GM12878 (cell line): ENCODE measurements at regions not wholly inside any gene's neighbourhood (a gene's known extent, or its start where the extent isn't known, plus 50 kb on each side); places are given as distances from the start of the nearest gene placed in this dataset.

ENCODE experiments used
- ATAC-seq: fragments of 200-7000 bp; cut with Tn5 transposase; 3 replicates; pipeline ENCODE4 v1.9.1; 2020; ENCODE audit warnings: mild to moderate bottlenecking, moderate library complexity
- BruUV-seq: library from RNA; stranded (reverse); fragments of 400-500 nt; replicated peaks from 2 replicates; lab custom pipeline; 2021; lab: Mats Ljungman, UMichigan
- CTCF ChIA-PET: fragments of 300-600 bp; sonication (Branson Sonifier 250); formaldehyde crosslinking; extraction: SDS; loops from one replicate; lab custom pipeline; 2021; ENCODE audit warnings: inconsistent platforms; lab: Yijun Ruan, JAX
- POLR2A ChIA-PET: fragments of 350-600 bp; formaldehyde crosslinking; extraction: SDS; loops from one replicate; lab custom pipeline; 2021; ENCODE audit warnings: inconsistent platforms; lab: Charles Lee
- RAD21 ChIA-PET: fragments of 300-600 bp; sonication (Branson Sonifier 250); formaldehyde crosslinking; loops from one replicate; lab custom pipeline; 2023; ENCODE audit warnings: antibody characterized with exemption; ENCODE audit not compliant: unreplicated experiment; lab: Charles Lee
- SMC1A ChIA-PET: fragments of 300-600 bp; sonication (Branson Sonifier 250); formaldehyde crosslinking; loops from one replicate; lab custom pipeline; 2023; ENCODE audit not compliant: unreplicated experiment, uncharacterized antibody; lab: Charles Lee
- DNase-seq: peaks from one replicate; pipeline ENCODE4 v3.0.0-alpha.2; 2011; ENCODE audit warnings: low read depth, low spot score
- FAIRE-seq: peaks from 3 replicates; lab custom pipeline; 2011; peaks lifted over from hg19 to GRCh38; lab: Jason Lieb, UNC
- H2AFZ ChIP-seq: 2 replicates; pipeline ENCODE4 v1.6.0; 2011; ENCODE audit warnings: low read depth, low read length, control low read depth; ENCODE audit not compliant: control insufficient read depth
- H3K27ac ChIP-seq: 2 replicates; pipeline ENCODE4 v1.5.1; 2011; ENCODE audit warnings: control low read depth; ENCODE audit not compliant: control insufficient read depth, insufficient read depth
- H3K27me3 ChIP-seq, 2 experiments: replicated peaks in 1 of 2; 2 replicates each; pipeline versions ENCODE4 v1.6.0 to v1.6.1; 2011; ENCODE audit warnings: low read length in 1 of 2; ENCODE audit not compliant: control insufficient read depth in 2 of 2, insufficient read depth in 2 of 2
- H3K36me3 ChIP-seq, 2 experiments: 2 replicates each; pipeline ENCODE4 v1.5.1; 2011; ENCODE audit warnings: low read length in 1 of 2; ENCODE audit not compliant: control insufficient read depth in 2 of 2, insufficient read depth in 2 of 2
- H3K4me1 ChIP-seq: 2 replicates; pipeline ENCODE4 v1.6.1; 2011; ENCODE audit warnings: mild to moderate bottlenecking, low read length, moderate library complexity, mixed read lengths; ENCODE audit not compliant: control insufficient read depth, insufficient read depth
- H3K4me2 ChIP-seq: 2 replicates; pipeline ENCODE4 v1.6.0; 2011; ENCODE audit warnings: control low read depth; ENCODE audit not compliant: control insufficient read depth, insufficient read depth
- H3K4me3 ChIP-seq: fragments of 200-600 bp; sonication (generic); 2 replicates; pipeline ENCODE4 v1.5.1; 2016
- H3K79me2 ChIP-seq: 2 replicates; pipeline ENCODE4 v1.6.0; 2011; ENCODE audit warnings: low read length; ENCODE audit not compliant: control insufficient read depth, insufficient read depth
- H3K9ac ChIP-seq: 2 replicates; pipeline ENCODE4 v1.8.0; 2011; ENCODE audit warnings: low read length, control low read depth, mixed read lengths; ENCODE audit not compliant: control insufficient read depth, insufficient read depth
- H3K9me3 ChIP-seq: replicated peaks from 3 replicates; pipeline ENCODE4 v1.5.1; 2011; ENCODE audit warnings: mild to moderate bottlenecking, low read length; ENCODE audit not compliant: control insufficient read depth, insufficient read depth
- H4K20me1 ChIP-seq: 2 replicates; pipeline ENCODE4 v1.6.0; 2011; ENCODE audit not compliant: control insufficient read depth, insufficient read depth
- E2F4 ChIP-seq: IDR thresholded peaks from 2 replicates; pipeline ENCODE4 v1.6.1; 2012; ENCODE audit warnings: low read depth, low read length, improper control_type of control experiment
- HDGF ChIP-seq: fragments of 450-650 bp; IDR thresholded peaks from 2 replicates; pipeline ENCODE4 v1.6.1; 2016; ENCODE audit warnings: antibody characterized with exemption
- IKZF1 ChIP-seq: fragments of 450-650 bp; conservative IDR thresholded peaks from 2 replicates; pipeline ENCODE4 v1.6.1; 2017; ENCODE audit warnings: antibody characterized with exemption, mild to moderate bottlenecking
- MTA3 ChIP-seq: IDR thresholded peaks from 2 replicates; pipeline ENCODE4 v1.6.1; 2012; ENCODE audit warnings: low read length, inconsistent platforms, borderline replicate concordance
- MXI1 ChIP-seq: fragments of 150-350 bp; IDR thresholded peaks from 2 replicates; pipeline ENCODE4 v1.6.1; 2011; ENCODE audit warnings: low read depth, mild to moderate bottlenecking, inconsistent platforms, low read length, improper control_type of control experiment
- NBN ChIP-seq: fragments of 450-650 bp; IDR thresholded peaks from 2 replicates; pipeline ENCODE4 v1.6.1; 2016
- NR2C1 ChIP-seq: fragments of 450-650 bp; IDR thresholded peaks from 2 replicates; pipeline ENCODE4 v1.6.1; 2017; ENCODE audit warnings: antibody characterized with exemption, mild to moderate bottlenecking, moderate library complexity
- RFX5 ChIP-seq: IDR thresholded peaks from 2 replicates; pipeline ENCODE4 v1.6.1; 2011; ENCODE audit warnings: low read depth, low read length, improper control_type of control experiment
- SMC3 ChIP-seq: IDR thresholded peaks from 2 replicates; pipeline ENCODE4 v1.6.1; 2011; ENCODE audit warnings: low read length, improper control_type of control experiment, borderline replicate concordance
- SP1 ChIP-seq: IDR thresholded peaks from one replicate; pipeline ENCODE4 v1.6.1; 2011; ENCODE audit warnings: low read depth, low read length
- TCF7 ChIP-seq: IDR thresholded peaks from 2 replicates; pipeline ENCODE4 v1.6.1; 2014; ENCODE audit warnings: antibody characterized with exemption, borderline replicate concordance
- ZNF687 ChIP-seq: fragments of 450-650 bp; IDR thresholded peaks from 2 replicates; pipeline ENCODE4 v1.6.1; 2017; ENCODE audit warnings: mild to moderate bottlenecking, moderate library complexity
- WGBS: methylation state at CpG from one replicate; pipeline ENCODE4 v1.1.6; 2016; ENCODE audit warnings: low lambda C conversion rate; ENCODE audit not compliant: insufficient replicate concordance, insufficient coverage; ENCODE audit errors: missing lambda C conversion rate; 5-methylcytosine and 5-hydroxymethylcytosine counted together
- in situ Hi-C: fragments of 300-500 bp; cut with MboI; formaldehyde crosslinking; loops from 9 replicates; pipeline ENCODE4 v1.14.3; 2018; ENCODE audit warnings: mixed read lengths
- intact Hi-C: fragments of 100-400 bp; cut with micrococcal nuclease; formaldehyde crosslinking; loops from one replicate; pipeline ENCODE4 v1.14.2; 2022; ENCODE audit not compliant: unreplicated experiment

GRCh38 chr3:189084620-189085019 lies 87.2 kb upstream of the TPRG1 start:
- Histone ChIP-seq H2AFZ (no peak overlapping the region), H3K36me3 (no peaks in the 10 kb centered on the region), H3K27ac (no peak overlapping the region), H4K20me1 (no peaks in the 10 kb centered on the region), H3K4me1 (no peaks in the 10 kb centered on the region), H3K79me2 (no peaks in the 10 kb centered on the region), H3K27me3 (no peaks in the 10 kb centered on the region; a peak in 1 of 4 replicates), H3K9ac (no peak overlapping the region), H3K9me3 (no peaks in the 10 kb centered on the region), H3K4me2 (no peak overlapping the region), H3K4me3 (no peak overlapping the region)
- DNase-seq (no peak), ATAC-seq (no peak), FAIRE-seq (no peak)
- 39% methylated on average over 4 of the region's 4 CpGs for WGBS
- ChIA-PET RAD21 (no interaction called here), CTCF (interaction anchor here (1.0 kb wide), 1 partner anchor 65 kb away, joined by 4 read pairs; no protein-coding TSS in a partner anchor), POLR2A (no interaction called here), SMC1A (interaction anchor here (0.6 kb wide), 1 partner anchor 490 kb away, joined by 3 read pairs; no protein-coding TSS in a partner anchor)
- BruUV-seq = no TSS peak
- intact Hi-C loops = no loop called here
- in situ Hi-C loops = no loop called here
- no peak for TF ChIP-seq RFX5
- no peak for TF ChIP-seq SP1
- TF ChIP-seq NBN = no peak
- TF ChIP-seq HDGF = no peak
- TF ChIP-seq IKZF1 = no peak
- no peak for TF ChIP-seq TCF7
- no peak for TF ChIP-seq SMC3
- no peak for TF ChIP-seq MXI1
- no peak for TF ChIP-seq MTA3
- no peak for TF ChIP-seq NR2C1
- TF ChIP-seq, all 136 proteins: peak for 0

GRCh38 chr3:189092547-189092946 lies 79.2 kb upstream of the TPRG1 start:
- CTCF ChIA-PET = interaction anchor here (0.9 kb wide), 1 partner anchor 239 kb away, joined by 3 read pairs; no protein-coding TSS in a partner anchor
- no TSS peak for BruUV-seq
- POLR2A ChIA-PET = no interaction called here
- TF ChIP-seq ZNF687 (no peak), E2F4 (no peak)

More at GRCh38 chr3:189092547-189092946, 79.2 kb upstream of the TPRG1 start:
- SMC1A ChIA-PET = no interaction called here
- no peak overlapping the region for H3K27ac ChIP-seq
- H4K20me1 ChIP-seq = no peaks in the 10 kb centered on the region; the same call in 1 of the 2 replicates
- no peak for DNase-seq
- intact Hi-C loops (no loop called here), in situ Hi-C loops (no loop called here)
- no peaks in the 10 kb centered on the region for H3K36me3 ChIP-seq
- no peaks in the 10 kb centered on the region for H3K9me3 ChIP-seq
- no peak overlapping the region for H3K4me2 ChIP-seq
- no peaks in the 10 kb centered on the region for H3K79me2 ChIP-seq
- H3K9ac ChIP-seq = no peak overlapping the region
- RAD21 ChIA-PET = no interaction called here
- 17% methylated on average over 4 of the region's 4 CpGs for WGBS
- no peak overlapping the region for H3K4me3 ChIP-seq
- no peaks in the 10 kb centered on the region for H3K4me1 ChIP-seq
- no peak for FAIRE-seq
- H2AFZ ChIP-seq = no peak overlapping the region
- H3K27me3 ChIP-seq = 0 out of 4 replicates have a peak, but pooled peaks cover 0 to 3% of the 10 kb centered on the region in 2 experiments
- no peak for ATAC-seq
